BE2C (cell line): ENCODE measurements at regions not wholly inside any gene's neighbourhood (a gene's known extent, or its start where the extent isn't known, plus 50 kb on each side); places are given as distances from the start of the nearest gene placed in this dataset.

Experiments
- DNase-seq: peaks from one replicate; pipeline ENCODE4 v3.0.0-alpha.2; 2020
- H3K27me3 ChIP-seq: fragments of 250-450 bp; sonication (Bioruptor Pico); 2 replicates; pipeline ENCODE4 v1.5.1; 2020; ENCODE audit warnings: mild to moderate bottlenecking
- H3K36me3 ChIP-seq: fragments of 250-450 bp; sonication (Bioruptor Pico); 2 replicates; pipeline ENCODE4 v1.5.1; 2020; ENCODE audit warnings: mild to moderate bottlenecking
- H3K4me1 ChIP-seq: fragments of 250-450 bp; sonication (Bioruptor Pico); 2 replicates; pipeline ENCODE4 v1.5.1; 2020
- H3K4me3 ChIP-seq: 2 replicates; pipeline ENCODE4 v1.5.1; 2011; ENCODE audit warnings: low read depth, low read length
- H3K9me3 ChIP-seq: fragments of 250-450 bp; sonication (Bioruptor Pico); 2 replicates; pipeline ENCODE4 v1.5.1; 2020
- CTCF ChIP-seq: IDR thresholded peaks from 2 replicates; pipeline ENCODE4 v1.5.1; 2012; ENCODE audit warnings: mild to moderate bottlenecking, low read depth, low read length

GRCh38 chr1:188930382-188930781, 1547.3 kb downstream of the BRINP3 start:
- no peaks in the 10 kb centered on the region for H3K27me3 ChIP-seq
- no peak for DNase-seq
- H3K4me3 ChIP-seq: no peak overlapping the region
- H3K4me1 ChIP-seq: no peaks in the 10 kb centered on the region
- no peak for TF ChIP-seq CTCF
- no peaks in the 10 kb centered on the region for H3K36me3 ChIP-seq
- H3K9me3 ChIP-seq: no peaks in the 10 kb centered on the region

- no peaks in the 10 kb centered on the region for H3K27me3 ChIP-seq
- no peaks in the 10 kb centered on the region for H3K4me1 ChIP-seq
- no peak for DNase-seq
- H3K4me3 ChIP-seq: no peak overlapping the region
- no peak for TF ChIP-seq CTCF
- H3K9me3 ChIP-seq: no peaks in the 10 kb centered on the region
- no peaks in the 10 kb centered on the region for H3K36me3 ChIP-seq
These were observed 1546.2 kb downstream of the BRINP3 start for GRCh38 chr1:188931506-188931905.

GRCh38 chr1:188937965-188938551, 1539.6 kb downstream of the BRINP3 start:
- Histone ChIP-seq H3K4me3 (no peak overlapping the region), H3K36me3 (no peaks in the 10 kb centered on the region), H3K9me3 (no peaks in the 10 kb centered on the region), H3K4me1 (no peaks in the 10 kb centered on the region), H3K27me3 (no peaks in the 10 kb centered on the region)
- TF ChIP-seq CTCF: peak; percentile 84
- DNase-seq: peak; percentile 23

- no peaks in the 10 kb centered on the region for H3K9me3 ChIP-seq
- H3K36me3 ChIP-seq: no peaks in the 10 kb centered on the region
- H3K4me3 ChIP-seq: no peak overlapping the region
- no peak for TF ChIP-seq CTCF
- H3K27me3 ChIP-seq: no peaks in the 10 kb centered on the region
- H3K4me1 ChIP-seq: no peaks in the 10 kb centered on the region
- DNase-seq: no peak
These were observed 1535.7 kb downstream of the BRINP3 start for GRCh38 chr1:188941986-188942385.

- H3K9me3 ChIP-seq: no peaks in the 10 kb centered on the region
- no peaks in the 10 kb centered on the region for H3K27me3 ChIP-seq
- H3K4me3 ChIP-seq: no peak overlapping the region
- no peaks in the 10 kb centered on the region for H3K36me3 ChIP-seq
- no peak for TF ChIP-seq CTCF
- DNase-seq: no peak
- H3K4me1 ChIP-seq: no peaks in the 10 kb centered on the region
These were observed 1528.0 kb downstream of the BRINP3 start for GRCh38 chr1:188949701-188950100.

GRCh38 chr1:188958461-188959115, 1519.1 kb downstream of the BRINP3 start:
- no peaks in the 10 kb centered on the region for H3K36me3 ChIP-seq
- H3K4me3 ChIP-seq: no peak overlapping the region
- H3K27me3 ChIP-seq: no peaks in the 10 kb centered on the region
- no peaks in the 10 kb centered on the region; the same call in 1 of the 2 replicates for H3K9me3 ChIP-seq
- no peak for DNase-seq
- H3K4me1 ChIP-seq: no peaks in the 10 kb centered on the region
- TF ChIP-seq CTCF: 0 out of 2 replicates have a peak, but pooled peaks have one; percentile 6
